Activated CD8-positive, alpha-beta T cell treated with anti-CD3 and anti-CD28 coated beads, Interleukin-2, amount 10 ng/mL, durations not matched to agents 7 days and 5 days (primary cell): ENCODE measurements at regions not wholly inside any gene's neighbourhood (a gene's known extent, or its start where the extent isn't known, plus 50 kb on each side); places are given as distances from the start of the nearest gene placed in this dataset.

Experiments used
- ATAC-seq: fragments of 150-1000 bp; cut with Tn5 transposase; one replicate; pipeline ENCODE4 v1.10.0; 2021; ENCODE audit warnings: moderate library complexity
- CTCF ChIA-PET: fragments of 350-600 bp; sonication (Branson Sonifier 250); formaldehyde crosslinking; loops from one replicate; lab custom pipeline; 2021; ENCODE audit warnings: antibody characterized with exemption; lab: Charles Lee
- POLR2A ChIA-PET: fragments of 350-600 bp; sonication (Branson Sonifier 250); formaldehyde crosslinking; loops from one replicate; lab custom pipeline; 2021; ENCODE audit warnings: antibody characterized with exemption; lab: Charles Lee
- DNase-seq: peaks from one replicate; pipeline ENCODE4 v3.0.0-alpha.2; 2020
- H3K27ac Mint-ChIP-seq: one replicate; pipeline ENCODE4 v1.8.0; 2021; ENCODE audit warnings: mild to moderate bottlenecking, mixed read lengths
- H3K27me3 Mint-ChIP-seq: one replicate; pipeline ENCODE4 v1.8.0; 2021; ENCODE audit warnings: low read depth, mixed read lengths
- H3K36me3 Mint-ChIP-seq: one replicate; pipeline ENCODE4 v1.8.0; 2021; ENCODE audit warnings: low read depth, mixed read lengths
- H3K4me1 Mint-ChIP-seq: one replicate; pipeline ENCODE4 v1.8.0; 2021; ENCODE audit warnings: low read depth, mixed read lengths
- H3K4me3 Mint-ChIP-seq: one replicate; pipeline ENCODE4 v1.8.0; 2021; ENCODE audit warnings: mild to moderate bottlenecking, mixed read lengths
- H3K9me3 Mint-ChIP-seq: one replicate; pipeline ENCODE4 v1.8.0; 2022; ENCODE audit warnings: mixed read lengths; ENCODE audit not compliant: insufficient read depth

DNA sequence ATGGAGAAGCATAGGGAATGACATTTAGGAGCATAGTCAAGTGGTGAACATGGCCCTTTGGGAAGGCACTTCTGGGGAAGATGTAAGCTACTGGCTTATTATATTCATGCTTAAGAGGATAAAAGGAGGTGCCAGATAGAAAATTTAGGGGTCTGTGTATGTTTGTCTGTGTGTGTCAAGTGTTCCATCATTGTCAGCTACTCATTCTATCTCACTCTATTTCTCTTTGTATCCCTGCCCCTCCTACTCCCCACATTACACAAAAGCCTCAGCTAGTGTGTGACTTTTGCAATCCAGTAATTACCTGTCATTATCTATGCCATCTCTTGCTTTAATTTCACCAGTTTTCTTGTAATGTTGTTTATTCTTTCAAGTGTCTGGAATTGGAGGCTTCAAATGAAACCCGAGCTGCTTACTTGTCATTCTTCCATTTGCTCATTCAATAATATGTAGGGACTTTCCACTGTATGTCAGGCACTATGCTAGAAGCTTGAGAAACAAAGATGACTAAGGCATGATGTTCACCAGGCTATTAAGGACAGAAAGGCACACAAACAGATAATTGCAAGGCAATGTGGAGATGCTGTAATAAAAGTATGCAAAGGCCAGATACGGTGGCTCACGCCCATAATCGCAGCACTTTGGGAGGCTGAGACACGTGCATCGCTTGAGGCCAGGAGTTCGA, 229.8 kb upstream of the TEX13C start:
- DNase-seq (no peak), ATAC-seq (no peak)
- ChIA-PET POLR2A (no interaction called here), CTCF (no interaction called here)
- Mint-ChIP-seq H3K9me3 (no peaks in the 10 kb centered on the region), H3K4me1 (no peaks in the 10 kb centered on the region), H3K36me3 (no peaks in the 10 kb centered on the region), H3K27me3 (no peaks in the 10 kb centered on the region), H3K27ac (no peak overlapping the region), H3K4me3 (no peak overlapping the region)

DNA sequence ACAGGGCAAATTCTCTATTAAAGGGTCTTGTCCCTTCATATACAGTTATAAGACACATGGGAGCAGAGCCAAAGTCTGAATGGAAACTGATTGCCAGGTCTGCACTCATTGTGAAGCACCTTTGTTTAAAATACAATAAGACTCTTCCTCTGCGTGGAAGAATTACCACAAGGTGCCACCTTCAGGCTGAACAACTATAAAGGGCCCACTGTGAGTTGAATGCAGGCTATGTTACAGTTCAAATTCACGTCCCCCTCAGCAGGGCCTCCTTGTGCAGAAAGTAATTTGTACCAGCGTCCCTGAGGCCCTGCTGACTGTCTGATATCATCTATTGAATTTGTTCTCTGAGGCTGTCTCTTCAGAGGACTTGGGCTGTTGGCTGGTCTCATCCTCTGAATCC, 225.8 kb upstream of the TEX13C start:
- Mint-ChIP-seq H3K9me3 (no peaks in the 10 kb centered on the region), H3K27me3 (no peaks in the 10 kb centered on the region), H3K4me1 (no peaks in the 10 kb centered on the region), H3K27ac (no peak overlapping the region), H3K4me3 (no peak overlapping the region), H3K36me3 (no peaks in the 10 kb centered on the region)
- ChIA-PET POLR2A (no interaction called here), CTCF (no interaction called here)
- no peak for DNase-seq
- ATAC-seq: no peak

DNA sequence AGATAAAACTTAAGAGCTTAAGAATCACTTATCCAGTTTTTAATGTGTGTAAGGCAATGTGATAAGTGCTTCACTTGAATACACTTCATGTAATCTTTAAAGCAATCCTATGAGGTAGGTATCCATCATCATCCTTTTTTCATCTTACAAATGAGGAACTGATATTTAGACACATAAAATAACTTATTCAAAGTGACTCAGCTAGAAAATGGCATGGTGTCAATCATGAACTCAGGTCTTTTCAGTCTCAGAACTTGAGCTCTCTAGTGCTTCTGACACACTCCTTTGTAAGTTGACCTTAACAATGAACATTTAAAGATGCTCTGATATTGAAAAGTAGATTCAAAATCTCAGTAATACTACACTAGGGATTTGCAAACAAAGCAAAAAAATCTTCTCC, 224.8 kb upstream of the TEX13C start:
- ChIA-PET CTCF (no interaction called here), POLR2A (no interaction called here)
- H3K9me3 Mint-ChIP-seq: no peaks in the 10 kb centered on the region
- DNase-seq (no peak), ATAC-seq (no peak)
- no peaks in the 10 kb centered on the region for H3K36me3 Mint-ChIP-seq
- no peaks in the 10 kb centered on the region for H3K4me1 Mint-ChIP-seq
- H3K27me3 Mint-ChIP-seq: no peaks in the 10 kb centered on the region
- no peak overlapping the region for H3K27ac Mint-ChIP-seq
- no peak overlapping the region for H3K4me3 Mint-ChIP-seq

DNA sequence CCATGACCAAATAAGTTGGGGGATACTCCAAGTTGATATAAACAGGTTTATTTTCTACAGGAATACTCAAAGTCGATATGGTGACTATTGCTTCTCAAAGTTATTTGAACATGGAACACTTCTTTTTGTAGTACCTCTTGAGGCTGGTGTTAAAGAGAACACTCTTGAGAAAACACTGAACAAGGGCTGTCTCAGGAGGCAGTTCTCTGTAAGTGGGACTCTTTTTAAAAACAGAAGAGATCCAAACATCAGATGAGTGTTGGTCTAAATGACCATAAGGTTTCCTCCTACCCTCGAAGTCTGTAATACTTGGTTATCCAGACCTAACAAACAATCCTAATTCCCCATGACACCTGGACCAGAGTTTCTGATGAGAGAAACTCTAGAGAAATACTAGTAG, 223.2 kb upstream of the TEX13C start:
- ATAC-seq: no peak
- CTCF ChIA-PET: no interaction called here
- no peak for DNase-seq
- no peaks in the 10 kb centered on the region for H3K27me3 Mint-ChIP-seq
- POLR2A ChIA-PET: no interaction called here
- no peaks in the 10 kb centered on the region for H3K36me3 Mint-ChIP-seq
- no peaks in the 10 kb centered on the region for H3K9me3 Mint-ChIP-seq
- H3K4me1 Mint-ChIP-seq: no peaks in the 10 kb centered on the region
- no peak overlapping the region for H3K4me3 Mint-ChIP-seq
- no peak overlapping the region for H3K27ac Mint-ChIP-seq

DNA sequence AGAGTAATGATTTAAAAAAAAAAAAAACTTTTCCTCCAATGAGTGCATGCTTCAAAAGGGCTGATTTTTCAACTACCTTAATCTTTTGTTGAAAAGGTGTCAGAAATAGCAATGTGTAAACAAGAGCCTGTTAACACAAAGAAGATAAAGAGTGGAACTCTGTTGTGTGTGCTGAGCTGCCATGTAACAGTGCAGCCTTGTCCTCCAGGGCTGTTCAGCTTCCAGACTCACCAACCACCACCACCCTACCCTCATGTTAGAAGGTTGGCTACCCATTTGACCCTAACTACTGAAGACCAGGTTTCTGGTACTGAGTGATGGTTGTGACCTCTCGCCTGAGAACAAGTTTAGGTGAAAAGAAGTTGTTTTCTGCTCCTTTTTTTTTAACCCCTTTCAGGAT, 222.8 kb upstream of the TEX13C start:
- H3K27ac Mint-ChIP-seq: no peak overlapping the region

DNA sequence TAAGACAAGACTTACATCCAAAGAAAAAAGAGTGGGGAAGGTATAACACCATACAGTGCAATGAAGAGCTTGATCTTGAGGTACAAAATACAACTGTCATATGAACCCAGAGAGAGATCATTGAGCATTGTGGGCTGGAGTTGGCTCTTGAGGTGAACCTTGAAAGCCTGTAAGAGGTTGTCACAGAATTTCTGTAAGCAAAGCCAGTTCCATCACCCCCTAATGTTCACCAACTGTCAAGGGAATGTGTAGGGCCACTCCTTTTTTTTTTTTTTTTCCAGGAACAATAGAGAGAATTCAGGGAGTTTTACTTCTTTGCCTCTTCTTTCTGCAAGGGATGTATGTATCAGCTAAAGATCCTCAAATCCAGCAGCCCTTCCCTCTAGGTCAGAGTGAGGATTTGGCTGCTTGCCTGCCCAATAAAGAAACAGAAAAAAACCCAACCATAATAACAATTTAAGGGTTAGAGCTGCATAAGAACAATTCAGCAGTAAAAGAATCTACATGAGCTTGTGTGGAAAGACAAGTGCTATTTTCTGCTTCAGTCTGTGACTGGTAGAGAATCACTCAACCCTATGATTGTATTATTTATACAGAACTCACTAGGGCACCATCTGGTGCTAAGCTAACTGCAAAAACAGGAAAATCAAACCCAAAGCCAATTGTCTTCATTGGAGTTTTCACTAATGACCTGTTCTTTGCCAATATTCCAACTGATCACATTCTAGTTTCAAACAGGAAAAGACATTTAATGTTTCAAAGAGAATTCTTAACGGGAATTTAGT, 217.5 kb upstream of the TEX13C start:
- DNase-seq (no peak), ATAC-seq (no peak)
- no peak overlapping the region for H3K4me3 Mint-ChIP-seq
- H3K4me1 Mint-ChIP-seq: no peaks in the 10 kb centered on the region
- no peaks in the 10 kb centered on the region for H3K9me3 Mint-ChIP-seq
- POLR2A ChIA-PET: no interaction called here
- H3K27me3 Mint-ChIP-seq: no peaks in the 10 kb centered on the region
- no peaks in the 10 kb centered on the region for H3K36me3 Mint-ChIP-seq
- no peak overlapping the region for H3K27ac Mint-ChIP-seq
- CTCF ChIA-PET: no interaction called here

More for the DNA sequence above, 222.8 kb upstream of the TEX13C start:
- no peaks in the 10 kb centered on the region for H3K9me3 Mint-ChIP-seq
- H3K4me1 Mint-ChIP-seq: no peaks in the 10 kb centered on the region
- ChIA-PET POLR2A (no interaction called here), CTCF (no interaction called here)
- no peaks in the 10 kb centered on the region for H3K27me3 Mint-ChIP-seq
- no peak for DNase-seq
- no peaks in the 10 kb centered on the region for H3K36me3 Mint-ChIP-seq
- no peak for ATAC-seq
- H3K4me3 Mint-ChIP-seq: no peak overlapping the region

DNA sequence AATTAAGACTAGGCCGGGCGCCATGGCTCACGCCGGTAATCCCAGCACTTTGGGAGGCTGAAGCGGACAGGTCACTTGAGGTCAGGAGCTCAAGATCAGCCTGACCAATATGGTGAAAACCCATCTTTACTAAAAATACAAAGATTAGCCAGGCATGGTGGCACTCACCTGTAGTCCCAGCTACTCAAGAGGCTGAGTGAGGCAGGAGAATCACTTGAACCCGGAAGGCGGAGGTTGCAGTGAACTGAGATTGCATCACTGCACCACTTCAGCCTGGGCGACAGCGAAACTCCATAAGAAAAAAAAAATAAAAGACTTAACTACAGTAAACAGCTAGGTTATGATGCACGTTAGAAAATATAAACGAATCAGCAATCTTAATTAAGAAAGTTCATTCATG, 216.0 kb upstream of the TEX13C start:
- Mint-ChIP-seq H3K27ac (no peak overlapping the region), H3K4me3 (no peak overlapping the region), H3K4me1 (no peaks in the 10 kb centered on the region), H3K27me3 (no peaks in the 10 kb centered on the region), H3K36me3 (no peaks in the 10 kb centered on the region), H3K9me3 (no peaks in the 10 kb centered on the region)
- ChIA-PET CTCF (no interaction called here), POLR2A (no interaction called here)
- DNase-seq (no peak), ATAC-seq (no peak)

DNA sequence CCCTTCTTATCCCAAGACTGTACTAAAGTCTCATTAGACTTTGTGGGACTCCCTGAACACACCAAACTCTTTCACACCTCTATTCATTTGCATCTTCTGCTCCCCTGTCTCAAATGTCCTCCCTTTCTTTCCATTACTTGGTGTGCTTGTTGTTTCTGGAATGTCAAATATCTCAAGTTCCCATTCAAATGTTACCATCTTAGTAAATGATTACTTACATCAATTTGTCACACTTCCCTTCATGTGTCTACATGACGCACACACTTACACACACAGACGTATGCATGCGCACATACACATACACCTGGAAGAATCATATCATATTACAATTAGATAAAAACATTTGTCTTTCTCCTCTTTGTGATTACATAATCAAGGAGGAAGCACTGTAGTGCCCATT, 210.8 kb upstream of the TEX13C start:
- H3K27ac Mint-ChIP-seq: no peak overlapping the region

DNA sequence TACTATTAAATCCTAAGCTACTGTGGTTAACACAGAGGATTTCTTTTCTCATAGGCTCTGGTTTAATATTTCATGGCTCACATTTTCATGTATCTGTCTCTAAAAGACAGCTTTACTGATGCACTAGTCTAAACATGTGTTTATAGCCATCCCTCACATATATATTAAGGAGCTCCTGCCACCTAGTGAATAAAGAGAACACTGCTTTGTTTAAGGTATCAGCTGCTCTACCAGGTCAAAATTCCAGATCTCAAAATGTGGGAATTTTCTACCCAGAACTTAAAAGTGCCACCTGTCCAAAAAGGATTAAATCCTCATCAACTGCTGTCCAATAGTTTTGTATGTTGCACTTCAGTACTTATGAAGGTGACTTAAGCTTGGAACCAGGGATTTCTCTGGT, 188.5 kb upstream of the TEX13C start:
- no peak overlapping the region for H3K4me3 Mint-ChIP-seq
- POLR2A ChIA-PET: no interaction called here
- H3K27ac Mint-ChIP-seq: no peak overlapping the region
- CTCF ChIA-PET: interaction anchor here (0.7 to 3.1 kb wide), 4 partner anchors 19 to 735 kb away, joined by 3 to 17 read pairs (median 3); no protein-coding TSS in a partner anchor
- H3K27me3 Mint-ChIP-seq: no peaks in the 10 kb centered on the region
- no peaks in the 10 kb centered on the region for H3K36me3 Mint-ChIP-seq
- no peaks in the 10 kb centered on the region for H3K9me3 Mint-ChIP-seq
- H3K4me1 Mint-ChIP-seq: no peaks in the 10 kb centered on the region
- ATAC-seq (no peak), DNase-seq (no peak)

More for the DNA sequence above, 210.8 kb upstream of the TEX13C start:
- CTCF ChIA-PET: no interaction called here
- H3K36me3 Mint-ChIP-seq: no peaks in the 10 kb centered on the region
- H3K27me3 Mint-ChIP-seq: no peaks in the 10 kb centered on the region
- H3K4me1 Mint-ChIP-seq: no peaks in the 10 kb centered on the region
- H3K4me3 Mint-ChIP-seq: no peak overlapping the region
- H3K9me3 Mint-ChIP-seq: no peaks in the 10 kb centered on the region
- ATAC-seq: no peak
- POLR2A ChIA-PET: no interaction called here
- no peak for DNase-seq

DNA sequence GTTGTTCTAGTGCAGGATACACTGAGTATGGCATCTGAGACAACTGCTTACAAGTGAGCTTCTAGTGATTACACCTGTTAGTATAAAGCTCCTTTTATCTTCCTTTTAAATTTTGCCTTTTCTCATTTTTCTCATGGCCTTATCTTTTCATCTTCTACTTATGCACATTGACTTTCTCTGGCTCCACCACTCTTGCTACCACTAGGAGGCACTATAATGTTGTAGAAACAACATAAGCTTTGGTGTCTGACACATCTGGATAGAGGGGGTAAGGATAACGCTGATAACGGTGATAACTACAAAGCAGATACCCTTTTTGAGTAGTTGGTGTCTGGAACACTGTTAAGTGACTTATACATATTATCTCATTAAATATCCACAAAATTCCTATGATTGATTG, 187.4 kb upstream of the TEX13C start:
- no peaks in the 10 kb centered on the region for H3K4me1 Mint-ChIP-seq
- ChIA-PET POLR2A (no interaction called here), CTCF (interaction anchor here (0.6 to 3.1 kb wide), 5 partner anchors 286 to 736 kb away, joined by 3 to 17 read pairs (median 3); no protein-coding TSS in a partner anchor)
- no peaks in the 10 kb centered on the region for H3K36me3 Mint-ChIP-seq
- DNase-seq (no peak), ATAC-seq (no peak)
- no peaks in the 10 kb centered on the region for H3K9me3 Mint-ChIP-seq
- no peaks in the 10 kb centered on the region for H3K27me3 Mint-ChIP-seq
- no peak overlapping the region for H3K4me3 Mint-ChIP-seq
- no peak overlapping the region for H3K27ac Mint-ChIP-seq

DNA sequence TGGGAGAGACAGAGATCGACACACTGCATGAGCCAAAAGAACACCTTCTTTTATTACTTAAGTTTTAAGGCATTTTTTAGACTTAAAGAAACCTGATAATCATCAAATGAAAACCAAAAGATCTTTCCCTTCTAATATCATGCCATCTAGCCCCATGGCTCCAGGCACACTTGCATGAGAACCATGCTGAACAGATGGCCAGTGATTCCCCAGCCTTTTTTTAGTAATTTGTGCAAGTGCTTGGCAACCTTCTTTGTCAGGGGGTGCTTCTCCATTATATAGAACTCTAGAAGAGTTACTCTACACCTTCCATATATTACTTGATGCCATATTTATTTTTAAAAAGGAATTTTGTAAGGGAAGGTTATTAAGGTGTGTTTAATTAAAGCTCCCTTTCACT, 182.2 kb upstream of the TEX13C start:
- H3K4me1 Mint-ChIP-seq: no peaks in the 10 kb centered on the region
- no peak for ATAC-seq
- POLR2A ChIA-PET: no interaction called here

DNA sequence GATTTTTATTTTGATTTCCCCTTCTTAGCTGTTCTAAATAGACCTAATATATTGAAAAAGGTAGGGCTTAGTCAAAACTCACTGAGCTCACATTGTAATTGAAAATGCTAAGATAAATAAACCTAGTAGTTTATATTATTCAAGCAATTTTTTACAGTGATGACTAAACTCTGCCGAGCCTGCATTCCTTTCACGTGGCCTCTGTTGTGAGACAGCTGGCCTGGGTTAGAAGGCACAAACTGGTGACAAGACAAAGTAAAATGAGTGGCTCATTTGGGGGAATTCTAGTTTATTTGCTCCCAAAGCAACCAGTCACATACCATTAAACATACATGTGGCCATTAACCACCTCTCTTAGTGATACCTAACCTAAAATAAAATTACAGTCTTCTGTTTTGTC, 169.4 kb upstream of the TEX13C start:
- POLR2A ChIA-PET: no interaction called here
- Mint-ChIP-seq H3K9me3 (no peaks in the 10 kb centered on the region), H3K4me3 (no peak overlapping the region)

More for the DNA sequence above, 182.2 kb upstream of the TEX13C start:
- H3K27me3 Mint-ChIP-seq: no peaks in the 10 kb centered on the region
- no peaks in the 10 kb centered on the region for H3K9me3 Mint-ChIP-seq
- CTCF ChIA-PET: no interaction called here
- no peaks in the 10 kb centered on the region for H3K36me3 Mint-ChIP-seq
- H3K4me3 Mint-ChIP-seq: no peak overlapping the region
- no peak for DNase-seq
- no peak overlapping the region for H3K27ac Mint-ChIP-seq

More for the DNA sequence above, 169.4 kb upstream of the TEX13C start:
- no peaks in the 10 kb centered on the region for H3K4me1 Mint-ChIP-seq
- no peaks in the 10 kb centered on the region for H3K27me3 Mint-ChIP-seq
- no peak for ATAC-seq
- no peak overlapping the region for H3K27ac Mint-ChIP-seq
- no peak for DNase-seq
- CTCF ChIA-PET: interaction anchor here (0.9 kb wide), 1 partner anchor 19 kb away, joined by 3 read pairs; no protein-coding TSS in a partner anchor
- H3K36me3 Mint-ChIP-seq: no peaks in the 10 kb centered on the region
